Left renal pelvis (tissue), 4 donors: ENCODE measurements at regions not wholly inside any gene's neighbourhood (a gene's known extent, or its start where the extent isn't known, plus 50 kb on each side); places are given as distances from the start of the nearest gene placed in this dataset.
"Not testable (repeated sequence)": the region's sequence is repeated elsewhere in the genome, so short reads cannot be mapped to it uniquely, and the experiment has no call there.

ENCODE experiments used
- DNase-seq, 4 donors: peaks; one replicate each; pipeline ENCODE4 v3.0.0-alpha.2; 2013; ENCODE audit warnings: low read depth in 4 of 4, low spot score in 3 of 4

- no peak for DNase-seq
Measured at GRCh38 chr15:96153929-96154328, 176.6 kb upstream of the NR2F2 start.

- DNase-seq: no peak
Measured at GRCh38 chr15:96158938-96159337, 171.6 kb upstream of the NR2F2 start.

- peak in 1 of 4 donors; percentile 60 for DNase-seq
Measured at GRCh38 chr15:96160269-96160668, 170.2 kb upstream of the NR2F2 start.

- DNase-seq: no peak
Measured at GRCh38 chr15:96160800-96161199, 169.7 kb upstream of the NR2F2 start.

GRCh38 chr15:96162322-96162721, 168.2 kb upstream of the NR2F2 start:
- DNase-seq: no peak

DNA sequence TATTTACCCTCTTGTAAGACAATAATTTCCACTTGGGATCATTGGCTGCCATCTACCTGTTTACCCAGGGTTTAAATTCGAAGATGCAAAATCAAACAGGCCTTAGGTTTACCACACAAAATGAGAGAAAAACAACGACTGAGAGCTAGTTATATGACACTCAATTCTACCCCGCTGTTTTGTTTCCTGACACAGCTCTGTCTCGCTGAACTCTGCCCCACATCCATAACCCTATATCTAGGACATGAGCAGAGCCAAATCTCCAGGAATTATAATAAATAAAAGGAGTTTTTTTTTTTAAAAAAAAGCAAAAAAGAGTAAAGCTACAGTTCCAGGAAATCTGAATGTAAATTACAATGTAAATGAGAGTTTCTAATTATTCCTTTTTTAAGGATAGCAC, 165.4 kb upstream of the NR2F2 start:
- no peak for DNase-seq

DNA sequence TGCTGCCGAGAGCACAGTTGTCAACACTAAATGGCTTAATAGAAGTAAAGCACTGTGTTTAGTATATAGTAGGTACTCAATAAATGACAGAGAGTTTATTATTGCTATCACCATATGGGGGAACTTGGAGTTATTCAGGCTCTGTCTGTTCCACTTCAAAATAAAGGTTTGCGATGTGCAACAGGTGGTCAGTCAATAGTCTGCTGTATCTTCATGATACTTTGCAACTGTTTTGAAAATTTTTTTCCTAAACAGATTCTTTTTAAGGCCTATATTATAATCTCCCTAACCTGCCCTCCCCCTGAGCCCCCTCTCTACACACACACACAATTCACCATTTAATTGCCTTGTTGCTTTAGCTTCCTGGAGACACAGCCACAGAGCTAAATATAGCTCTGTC, 164.7 kb upstream of the NR2F2 start:
- no peak for DNase-seq

GRCh38 chr15:96166223-96167200, 164.0 kb upstream of the NR2F2 start:
- no peak for DNase-seq

DNA sequence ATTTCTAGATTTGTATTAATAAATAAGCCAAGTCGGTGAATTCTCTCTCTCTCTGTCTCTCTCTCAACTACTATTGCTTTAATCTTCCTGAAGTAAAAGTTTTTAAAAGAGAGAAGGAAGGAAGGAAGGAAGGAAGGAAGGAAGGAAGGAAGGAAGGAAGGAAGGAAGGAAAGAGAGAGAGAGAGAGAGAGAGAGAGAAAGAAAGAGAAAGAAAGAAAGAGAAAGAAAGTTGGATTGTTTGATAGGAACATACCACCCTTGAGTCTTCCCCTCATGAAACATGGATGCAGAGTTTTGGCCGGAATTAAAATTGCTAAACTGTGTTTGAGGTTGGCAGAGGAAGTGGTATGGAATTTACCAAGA, 159.9 kb upstream of the NR2F2 start:
- DNase-seq: not testable (repeated sequence)

- no peak for DNase-seq
Measured at GRCh38 chr15:96170979-96171739, 159.3 kb upstream of the NR2F2 start.

DNA sequence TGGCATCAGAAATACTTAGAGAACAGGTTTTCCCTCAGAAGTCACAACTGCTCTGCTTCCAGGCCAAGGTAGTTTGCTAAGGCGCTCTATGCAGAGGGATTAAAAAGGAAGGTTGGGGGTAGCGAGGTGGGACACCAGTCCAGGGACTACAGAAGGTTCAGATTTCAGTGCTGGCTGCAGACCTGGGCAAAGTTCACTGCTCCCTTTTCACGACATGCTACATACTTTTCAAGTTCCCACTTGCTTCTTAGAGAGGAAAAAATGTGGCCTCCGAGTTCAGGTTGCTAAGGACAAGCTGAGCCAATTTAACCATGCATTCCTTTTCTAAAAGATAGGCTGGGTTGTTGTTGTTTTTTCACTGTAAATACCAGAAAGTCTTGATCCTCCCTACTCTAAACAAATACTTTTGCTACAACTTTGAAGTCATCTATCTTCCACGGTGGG, 158.6 kb upstream of the NR2F2 start:
- DNase-seq: peak in 2 of 4 donors; percentile 61 to 65

- no peak for DNase-seq
Measured at GRCh38 chr15:96172417-96172816, 158.1 kb upstream of the NR2F2 start.

GRCh38 chr15:96176831-96177230, 153.7 kb upstream of the NR2F2 start:
- DNase-seq: no peak

DNA sequence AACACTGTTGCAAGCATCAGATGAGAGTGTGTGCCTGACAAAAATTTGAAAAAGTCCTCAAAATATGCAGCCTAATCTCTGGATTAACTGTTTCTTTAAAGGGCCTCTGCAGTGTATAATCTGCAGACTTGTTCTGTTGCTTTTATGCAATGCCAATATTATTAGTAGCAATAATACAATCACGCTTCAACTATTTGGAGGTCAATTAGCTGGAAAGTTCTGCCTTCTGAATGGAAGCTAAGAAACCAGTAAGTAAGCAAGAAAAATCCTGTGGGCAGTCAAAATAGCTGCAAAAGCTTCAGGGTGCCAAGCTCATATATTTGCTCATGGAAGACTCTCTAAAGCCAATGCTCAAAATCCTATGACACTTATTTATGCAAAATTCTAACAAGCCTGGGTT, 153.2 kb upstream of the NR2F2 start:
- DNase-seq: no peak

DNA sequence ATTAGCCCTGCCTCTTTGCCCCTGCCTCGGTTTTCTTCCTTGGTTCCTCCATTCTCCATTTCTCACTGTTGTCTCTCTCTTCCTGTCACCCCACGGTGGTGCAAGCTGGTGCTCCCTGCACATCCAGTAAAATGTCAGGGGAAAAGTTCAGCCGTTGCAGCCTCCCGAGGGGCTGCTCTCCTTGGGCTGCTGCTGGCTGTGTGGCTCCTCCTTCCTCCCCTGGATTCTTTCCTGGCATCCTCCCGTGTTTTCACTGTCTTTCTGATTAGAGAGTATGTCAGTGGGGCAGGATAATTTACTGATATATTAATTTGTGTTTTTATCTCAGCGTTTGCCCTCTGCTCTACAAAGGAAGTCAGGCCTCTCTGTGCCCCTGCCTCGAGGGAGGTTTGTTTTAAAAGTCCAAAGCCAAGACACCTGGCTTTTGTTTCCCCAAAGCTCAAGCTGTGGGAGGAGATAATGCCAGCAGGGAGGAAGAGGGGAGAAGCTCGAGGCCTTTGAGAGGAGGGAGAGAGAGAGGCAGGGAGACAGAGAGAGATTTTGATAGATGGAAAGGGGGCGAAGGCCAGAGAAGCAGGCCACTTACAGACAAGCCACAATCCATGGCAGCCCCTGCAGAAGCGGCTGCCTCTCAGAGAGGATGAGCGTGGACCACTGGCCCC, 150.3 kb upstream of the NR2F2 start:
- no peak for DNase-seq

- no peak for DNase-seq
Measured at GRCh38 chr15:96181217-96181616, 149.3 kb upstream of the NR2F2 start.

DNA sequence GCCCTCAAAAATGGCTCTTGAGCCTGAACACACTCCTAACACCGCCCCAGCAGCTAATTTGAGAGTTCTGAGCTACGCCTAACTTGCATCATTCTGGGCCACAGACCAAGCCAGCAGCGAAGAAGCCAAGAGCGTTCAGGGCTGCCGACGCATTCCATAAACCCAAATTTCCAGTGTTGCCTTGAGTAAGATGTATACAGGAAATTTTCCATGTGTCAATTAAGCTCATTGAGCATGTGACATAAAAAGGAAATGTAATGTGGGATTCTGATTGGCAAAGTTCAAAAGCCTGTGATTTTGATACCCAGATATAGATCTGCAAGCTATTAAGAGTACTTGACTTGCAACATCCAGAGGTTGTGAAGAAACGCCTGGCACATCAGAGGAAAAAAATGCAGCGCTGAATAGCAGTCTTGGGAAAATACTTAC, 148.6 kb upstream of the NR2F2 start:
- DNase-seq: no peak

GRCh38 chr15:96182736-96183513, 147.6 kb upstream of the NR2F2 start:
- DNase-seq: no peak

- no peak for DNase-seq
Measured at GRCh38 chr15:96183514-96183850, 147.0 kb upstream of the NR2F2 start.

GRCh38 chr15:96183867-96184266, 146.6 kb upstream of the NR2F2 start:
- no peak for DNase-seq

GRCh38 chr15:96184297-96184696, 146.2 kb upstream of the NR2F2 start:
- DNase-seq: no peak
